Thyroid gland (tissue), 4 donors: ENCODE measurements at regions not wholly inside any gene's neighbourhood (a gene's known extent, or its start where the extent isn't known, plus 50 kb on each side); places are given as distances from the start of the nearest gene placed in this dataset.

Experiments
- POLR2A ChIP-seq, 2 donors: fragments of 450-650 bp; IDR thresholded peaks; one replicate each; pipeline ENCODE4 v1.6.1; 2017; ENCODE audit warnings: antibody characterized with exemption in 2 of 2, mild to moderate bottlenecking in 2 of 2, moderate library complexity in 1 of 2
- TF ChIP-seq, protein P1 (sequence below), 6 experiments: fragments of 200-600 bp in 3 of 6; fragments of 450-650 bp in 3 of 6; sonication (generic) in 3 of 6; IDR thresholded peaks; one replicate each; pipeline ENCODE4 v1.5.1; 2016 to 2019; ENCODE audit warnings: antibody characterized with exemption in 6 of 6, mild to moderate bottlenecking in 2 of 6, inconsistent platforms in 1 of 6, moderate library complexity in 1 of 6

DNA sequence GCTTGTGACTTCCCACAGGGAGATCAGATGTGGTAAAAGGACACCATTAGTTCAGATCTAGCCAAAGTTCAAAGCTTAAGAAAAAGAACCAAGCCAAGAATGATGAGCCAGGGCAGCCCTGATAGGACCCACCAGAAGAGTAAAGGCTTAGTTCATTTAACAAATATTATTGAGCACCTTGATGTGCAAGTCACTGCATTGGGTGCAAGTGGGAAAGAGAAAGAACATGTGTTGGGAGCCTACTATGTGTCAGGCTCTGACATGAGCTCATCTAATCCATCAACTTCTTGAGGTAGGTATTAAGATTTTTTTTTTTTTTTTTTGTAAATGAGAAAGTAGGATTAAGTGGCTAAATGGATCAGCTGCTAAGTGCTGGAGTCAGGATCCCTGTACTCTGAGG is 53.4 kb upstream of the PIAS1 start:
- TF ChIP-seq, protein P1, sequence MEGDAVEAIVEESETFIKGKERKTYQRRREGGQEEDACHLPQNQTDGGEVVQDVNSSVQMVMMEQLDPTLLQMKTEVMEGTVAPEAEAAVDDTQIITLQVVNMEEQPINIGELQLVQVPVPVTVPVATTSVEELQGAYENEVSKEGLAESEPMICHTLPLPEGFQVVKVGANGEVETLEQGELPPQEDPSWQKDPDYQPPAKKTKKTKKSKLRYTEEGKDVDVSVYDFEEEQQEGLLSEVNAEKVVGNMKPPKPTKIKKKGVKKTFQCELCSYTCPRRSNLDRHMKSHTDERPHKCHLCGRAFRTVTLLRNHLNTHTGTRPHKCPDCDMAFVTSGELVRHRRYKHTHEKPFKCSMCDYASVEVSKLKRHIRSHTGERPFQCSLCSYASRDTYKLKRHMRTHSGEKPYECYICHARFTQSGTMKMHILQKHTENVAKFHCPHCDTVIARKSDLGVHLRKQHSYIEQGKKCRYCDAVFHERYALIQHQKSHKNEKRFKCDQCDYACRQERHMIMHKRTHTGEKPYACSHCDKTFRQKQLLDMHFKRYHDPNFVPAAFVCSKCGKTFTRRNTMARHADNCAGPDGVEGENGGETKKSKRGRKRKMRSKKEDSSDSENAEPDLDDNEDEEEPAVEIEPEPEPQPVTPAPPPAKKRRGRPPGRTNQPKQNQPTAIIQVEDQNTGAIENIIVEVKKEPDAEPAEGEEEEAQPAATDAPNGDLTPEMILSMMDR (IDR thresholded peaks at IDR 0.05) = no peak
- TF ChIP-seq POLR2A (IDR thresholded peaks at IDR 0.05) = no peak
